Esophagus muscularis mucosa (tissue), 4 donors: ENCODE measurements at regions not wholly inside any gene's neighbourhood (a gene's known extent, or its start where the extent isn't known, plus 50 kb on each side); places are given as distances from the start of the nearest gene placed in this dataset.

Source experiments
- DNase-seq: peaks from one replicate; pipeline ENCODE4 v3.0.0-alpha.2; 2017; ENCODE audit errors: extremely low spot score
- H3K27ac ChIP-seq, 4 donors: fragments of 200-600 bp; sonication (generic); replicated peaks in 1 of 4; 1 replicate in 3 of 4; 2 replicates in 1 of 4; pipeline ENCODE4 v1.5.1; 2016 to 2019; ENCODE audit warnings: mild to moderate bottlenecking in 1 of 4
- H3K27me3 ChIP-seq, 4 donors: fragments of 200-600 bp; sonication (generic); one replicate each; pipeline versions ENCODE4 v1.5.1 to v1.6.0; 2016 to 2019
- H3K36me3 ChIP-seq, 4 donors: fragments of 200-600 bp; sonication (generic); one replicate each; pipeline ENCODE4 v1.5.1; 2016 to 2019
- H3K4me1 ChIP-seq, 4 donors: fragments of 200-600 bp; sonication (generic); one replicate each; pipeline ENCODE4 v1.5.1; 2016 to 2019
- H3K4me3 ChIP-seq, 4 donors: fragments of 200-600 bp; sonication (generic); 1 replicate in 2 of 4; 2 replicates in 2 of 4; pipeline ENCODE4 v1.5.1; 2016 to 2019; ENCODE audit warnings: mild to moderate bottlenecking in 4 of 4, moderate library complexity in 1 of 4
- H3K9me3 ChIP-seq, 4 donors: fragments of 200-600 bp; sonication (generic); 1 replicate in 3 of 4; 2 replicates in 1 of 4; pipeline ENCODE4 v1.5.1; 2016 to 2019
- EP300 ChIP-seq: sonication (generic); formaldehyde crosslinking; IDR thresholded peaks from one replicate; pipeline ENCODE4 v1.6.1; 2017; ENCODE audit warnings: antibody characterized with exemption
- POLR2A ChIP-seq: fragments of 450-650 bp; IDR thresholded peaks from one replicate; pipeline ENCODE4 v1.6.1; 2017; ENCODE audit warnings: antibody characterized with exemption, moderate library complexity, mild to moderate bottlenecking, low read depth
- POLR2AphosphoS5 ChIP-seq, 2 donors: sonication (generic); formaldehyde crosslinking; IDR thresholded peaks; one replicate each; pipeline ENCODE4 v1.6.1; 2017; ENCODE audit warnings: antibody characterized with exemption in 2 of 2
- WGBS: methylation state at CpG from one replicate; pipeline ENCODE4 v1.1.5; 2018; 5-methylcytosine and 5-hydroxymethylcytosine counted together
- intact Hi-C: fragments of 100-400 bp; cut with DNase I; formaldehyde crosslinking; loops from one replicate; pipeline ENCODE4 v1.15.1; 2023
- TF ChIP-seq, protein P1 (sequence below), 3 experiments: fragments of 200-600 bp in 2 of 3; fragments of 450-650 bp in 1 of 3; sonication (generic) in 2 of 3; IDR thresholded peaks; one replicate each; pipeline ENCODE4 v1.5.1; 2017 to 2019; ENCODE audit warnings: antibody characterized with exemption in 3 of 3, mild to moderate bottlenecking in 2 of 3, moderate library complexity in 1 of 3

GRCh38 chr16:87226926-87227295 lies 90.3 kb downstream of the C16orf95 start:
- Histone ChIP-seq H3K9me3 (peaks cover 0 to 4% (median 1%) of the 10 kb centered on the region in 4 donors), H3K4me3 (no peak overlapping the region), H3K27ac (peak overlapping the region in 3 of 4 donors; percentile 13 to 56 (median 55)), H3K27me3 (peaks cover 0 to 5% (median 0%) of the 10 kb centered on the region in 4 donors), H3K4me1 (peaks cover 0 to 7% (median 2%) of the 10 kb centered on the region in 4 donors), H3K36me3 (no peaks in the 10 kb centered on the region)
- TF ChIP-seq POLR2A (no peak), EP300 (no peak), POLR2AphosphoS5 (IDR thresholded peaks at IDR 0.05) (no peak)
- TF ChIP-seq, protein P1, sequence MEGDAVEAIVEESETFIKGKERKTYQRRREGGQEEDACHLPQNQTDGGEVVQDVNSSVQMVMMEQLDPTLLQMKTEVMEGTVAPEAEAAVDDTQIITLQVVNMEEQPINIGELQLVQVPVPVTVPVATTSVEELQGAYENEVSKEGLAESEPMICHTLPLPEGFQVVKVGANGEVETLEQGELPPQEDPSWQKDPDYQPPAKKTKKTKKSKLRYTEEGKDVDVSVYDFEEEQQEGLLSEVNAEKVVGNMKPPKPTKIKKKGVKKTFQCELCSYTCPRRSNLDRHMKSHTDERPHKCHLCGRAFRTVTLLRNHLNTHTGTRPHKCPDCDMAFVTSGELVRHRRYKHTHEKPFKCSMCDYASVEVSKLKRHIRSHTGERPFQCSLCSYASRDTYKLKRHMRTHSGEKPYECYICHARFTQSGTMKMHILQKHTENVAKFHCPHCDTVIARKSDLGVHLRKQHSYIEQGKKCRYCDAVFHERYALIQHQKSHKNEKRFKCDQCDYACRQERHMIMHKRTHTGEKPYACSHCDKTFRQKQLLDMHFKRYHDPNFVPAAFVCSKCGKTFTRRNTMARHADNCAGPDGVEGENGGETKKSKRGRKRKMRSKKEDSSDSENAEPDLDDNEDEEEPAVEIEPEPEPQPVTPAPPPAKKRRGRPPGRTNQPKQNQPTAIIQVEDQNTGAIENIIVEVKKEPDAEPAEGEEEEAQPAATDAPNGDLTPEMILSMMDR (IDR thresholded peaks at IDR 0.05) = no peak
- no peak for DNase-seq
- intact Hi-C loops = no loop called here

DNA sequence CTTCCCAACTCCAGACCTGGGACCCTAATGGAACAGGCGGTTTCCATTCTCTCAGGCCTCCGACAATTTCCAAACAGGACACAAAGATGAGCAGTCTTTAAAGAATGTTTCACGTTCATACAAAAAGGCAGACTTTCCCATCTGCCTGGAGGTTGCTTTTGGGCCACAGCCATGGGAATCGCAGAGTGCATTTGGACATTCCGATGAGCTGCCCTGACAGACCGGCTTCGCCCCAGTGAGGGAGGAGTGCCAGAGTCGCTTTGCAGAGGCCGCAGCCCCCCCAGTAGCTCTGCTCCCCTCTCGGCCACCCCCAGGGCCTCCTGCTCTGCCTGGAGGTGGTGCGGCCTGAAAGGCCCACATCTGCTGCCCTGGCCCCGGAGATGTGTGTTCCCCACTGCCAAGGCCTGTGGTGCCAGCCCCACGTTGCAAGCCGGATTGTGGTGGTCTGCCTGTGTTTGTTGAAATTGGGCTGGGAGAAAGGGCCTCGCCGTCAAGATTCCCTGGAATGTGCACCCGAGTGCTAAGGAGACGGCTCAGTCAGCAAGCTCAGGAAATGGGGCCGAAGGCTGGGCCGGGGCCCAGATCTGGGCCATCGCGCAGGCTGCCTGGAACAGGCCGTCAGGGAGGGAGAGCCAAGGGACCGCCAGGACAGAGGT lies 89.8 kb downstream of the C16orf95 start:
- Histone ChIP-seq H3K27ac (peak overlapping the region; percentile 45 to 59 (median 56)), H3K9me3 (peaks cover 0 to 9% (median 5%) of the 10 kb centered on the region in 4 donors), H3K27me3 (peaks cover 0 to 5% (median 0%) of the 10 kb centered on the region in 4 donors), H3K4me3 (no peak overlapping the region), H3K36me3 (no peaks in the 10 kb centered on the region), H3K4me1 (peaks cover 0 to 7% (median 2%) of the 10 kb centered on the region in 4 donors)
- no peak for DNase-seq
- TF ChIP-seq EP300 = no peak
- TF ChIP-seq, protein P1 (IDR thresholded peaks at IDR 0.05) = no peak
- no peak for TF ChIP-seq POLR2A
- no peak for TF ChIP-seq POLR2AphosphoS5 (IDR thresholded peaks at IDR 0.05)
- intact Hi-C loops = no loop called here
- 55% methylated on average over 13 of the region's 24 CpGs for WGBS

DNA sequence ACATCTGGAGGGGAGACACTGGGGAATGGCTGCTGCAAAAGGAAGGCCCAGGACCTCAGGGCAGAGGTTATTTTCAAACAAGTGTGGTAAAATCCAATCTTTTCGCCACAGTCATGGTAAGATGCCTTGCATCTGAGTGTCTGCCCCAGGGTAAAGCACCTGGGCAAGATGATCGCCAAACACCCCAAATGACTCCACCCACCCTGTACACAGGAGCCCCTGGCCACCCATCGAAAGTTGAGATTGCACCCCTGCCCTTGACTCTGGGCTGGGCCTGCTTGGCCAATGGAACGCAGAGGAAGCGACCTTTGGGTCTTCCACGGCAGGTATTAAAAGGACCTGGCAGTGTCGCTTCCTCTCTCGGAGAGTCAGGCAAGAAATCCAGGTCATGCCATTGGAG lies 88.8 kb downstream of the C16orf95 start:
- H3K4me3 ChIP-seq = no peak overlapping the region
- peaks cover 0 to 7% (median 2%) of the 10 kb centered on the region in 4 donors for H3K4me1 ChIP-seq
- intact Hi-C loops = no loop called here
- 100% methylated on average over 4 of the region's 8 CpGs for WGBS
- H3K36me3 ChIP-seq = no peaks in the 10 kb centered on the region
- no peak for TF ChIP-seq POLR2AphosphoS5 (IDR thresholded peaks at IDR 0.05)
- TF ChIP-seq, protein P1 (IDR thresholded peaks at IDR 0.05) = no peak
- TF ChIP-seq EP300 = no peak
- TF ChIP-seq POLR2A = no peak
- no peak overlapping the region for H3K27ac ChIP-seq
- H3K27me3 ChIP-seq = peaks cover 0 to 5% (median 0%) of the 10 kb centered on the region in 4 donors
- H3K9me3 ChIP-seq = peaks cover 0 to 15% (median 5%) of the 10 kb centered on the region in 4 donors
- DNase-seq = no peak

DNA sequence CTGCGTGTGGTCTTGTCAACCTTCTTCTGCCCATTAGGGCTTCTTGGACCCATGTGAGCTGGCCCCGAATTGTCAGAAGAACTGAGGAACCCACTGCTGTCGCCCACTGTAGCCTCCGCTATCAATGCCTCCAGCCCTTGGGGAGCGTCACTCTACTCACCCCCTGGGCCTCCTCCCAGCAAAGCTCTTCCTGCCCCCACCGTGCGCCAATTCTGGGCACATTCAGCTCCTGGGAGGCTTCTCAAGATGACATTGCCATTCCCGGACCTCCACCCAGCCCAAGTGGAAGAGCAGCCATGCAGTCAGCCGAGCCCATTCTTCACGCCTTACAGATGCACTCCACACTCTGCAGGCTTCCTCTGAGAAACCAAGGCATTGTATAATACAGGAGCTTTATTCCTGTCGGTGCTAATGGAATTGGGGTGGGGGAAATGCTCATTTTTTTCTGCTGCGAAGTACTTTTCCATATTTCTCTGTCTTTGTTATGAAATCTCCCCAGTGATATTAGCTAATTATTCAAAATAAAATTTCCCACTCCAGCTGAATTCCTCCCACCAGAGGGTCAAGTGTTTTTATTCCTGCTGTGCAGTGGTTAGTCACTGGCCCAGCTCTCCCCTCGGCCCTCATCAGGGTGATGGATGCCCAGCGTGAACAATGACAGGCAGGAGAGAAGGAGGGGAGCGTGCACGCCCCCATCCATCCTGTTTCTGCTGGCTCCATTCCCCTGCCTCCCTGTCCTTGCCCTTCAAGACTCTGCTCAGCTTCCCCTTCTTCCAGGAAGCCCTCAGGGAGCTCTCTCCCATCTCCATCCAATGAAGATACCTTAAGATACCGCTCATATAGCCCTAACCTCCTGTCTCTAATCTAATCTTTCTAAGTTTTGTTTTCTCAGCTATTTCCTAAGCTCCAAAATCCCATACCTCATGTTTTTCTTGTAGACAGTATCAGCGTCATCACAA lies 87.7 kb downstream of the C16orf95 start:
- intact Hi-C loops = no loop called here
- DNase-seq = no peak
- 91% methylated on average over 18 of the region's 18 CpGs for WGBS

More for the DNA sequence above, 87.7 kb downstream of the C16orf95 start:
- Histone ChIP-seq H3K4me3 (no peak overlapping the region), H3K27ac (no peak overlapping the region), H3K9me3 (peaks cover 0 to 15% (median 5%) of the 10 kb centered on the region in 4 donors), H3K4me1 (peaks cover 0 to 7% (median 2%) of the 10 kb centered on the region in 4 donors), H3K36me3 (no peaks in the 10 kb centered on the region), H3K27me3 (peaks cover 0 to 6% (median 0%) of the 10 kb centered on the region in 4 donors)
- TF ChIP-seq EP300 = no peak
- no peak for TF ChIP-seq POLR2AphosphoS5 (IDR thresholded peaks at IDR 0.05)
- TF ChIP-seq, protein P1 (IDR thresholded peaks at IDR 0.05) = no peak
- no peak for TF ChIP-seq POLR2A
